H1 (cell line): ENCODE measurements at regions not wholly inside any gene's neighbourhood (a gene's known extent, or its start where the extent isn't known, plus 50 kb on each side); places are given as distances from the start of the nearest gene placed in this dataset.

Source experiments
- CTCF ChIA-PET: fragments of 300-600 bp; sonication (Branson Sonifier 250); formaldehyde crosslinking; loops from one replicate; lab custom pipeline; 2021; ENCODE audit not compliant: partially characterized antibody; lab: Charles Lee
- POLR2A ChIA-PET: fragments of 300-600 bp; sonication (Branson Sonifier 250); formaldehyde crosslinking; loops from one replicate; lab custom pipeline; 2021; ENCODE audit warnings: inconsistent platforms; ENCODE audit not compliant: partially characterized antibody; lab: Charles Lee
- DNase-seq, 2 experiments: peaks; one replicate each; pipeline versions ENCODE4 v3.0.0 to v3.0.0-alpha.2; 2010 to 2022; ENCODE audit warnings: low spot score in 2 of 2, low read depth in 1 of 2, mixed read lengths in 1 of 2
- FAIRE-seq: peaks from 2 replicates; lab custom pipeline; 2011; peaks lifted over from hg19 to GRCh38; lab: Jason Lieb, UNC
- H2AFZ ChIP-seq: 2 replicates; pipeline ENCODE4 v1.8.1; 2012; ENCODE audit warnings: low read length, inconsistent platforms
- H2AK5ac ChIP-seq: 2 replicates; pipeline ENCODE4 v1.6.1; 2013; ENCODE audit warnings: low read depth, low read length
- H2BK120ac ChIP-seq: replicated peaks from 2 replicates; pipeline ENCODE3; 2013; ENCODE audit warnings: low read depth, low read length, inconsistent platforms
- H2BK12ac ChIP-seq: 2 replicates; pipeline ENCODE4 v1.6.1; 2013; ENCODE audit warnings: low read depth, low read length
- H2BK15ac ChIP-seq: 2 replicates; pipeline ENCODE4 v1.6.1; 2013; ENCODE audit warnings: low read length
- H2BK20ac ChIP-seq: 2 replicates; pipeline ENCODE4 v1.6.1; 2013; ENCODE audit warnings: low read length
- H2BK5ac ChIP-seq: 2 replicates; pipeline ENCODE4 v1.6.1; 2013; ENCODE audit warnings: low read depth, low read length
- H3K14ac ChIP-seq: 2 replicates; pipeline ENCODE4 v1.6.1; 2013; ENCODE audit warnings: inconsistent platforms; ENCODE audit not compliant: insufficient read length
- H3K18ac ChIP-seq: 2 replicates; pipeline ENCODE4 v1.6.1; 2013; ENCODE audit warnings: low read length; ENCODE audit errors: extremely low read depth
- H3K23ac ChIP-seq: 2 replicates; pipeline ENCODE4 v1.6.1; 2013; ENCODE audit warnings: inconsistent platforms; ENCODE audit not compliant: insufficient read length
- H3K23me2 ChIP-seq: 2 replicates; pipeline ENCODE4 v1.6.1; 2013; ENCODE audit warnings: low read depth, low read length
- H3K27ac ChIP-seq: 2 replicates; pipeline ENCODE4 v1.6.1; 2011; ENCODE audit warnings: low read depth, low read length, inconsistent platforms
- H3K27me3 ChIP-seq, 4 experiments: replicated peaks in 1 of 4; 1 replicate in 1 of 4; 2 replicates in 3 of 4; pipeline versions ENCODE4 v1.6.1 to v1.8.1; 2011 to 2013; ENCODE audit warnings: low read length in 3 of 4, mild to moderate bottlenecking in 3 of 4, inconsistent platforms in 2 of 4, mixed read lengths in 2 of 4, moderate library complexity in 1 of 4; ENCODE audit not compliant: control insufficient read depth in 3 of 4, insufficient read depth in 3 of 4; ENCODE audit errors: extremely low read depth in 1 of 4
- H3K36me3 ChIP-seq, 4 experiments: 2 replicates each; pipeline versions ENCODE4 v1.6.1 to v1.8.1; 2011 to 2013; ENCODE audit warnings: mild to moderate bottlenecking in 4 of 4, low read length in 3 of 4, moderate library complexity in 2 of 4, control low read depth in 1 of 4, inconsistent platforms in 1 of 4; ENCODE audit not compliant: insufficient read depth in 4 of 4, control insufficient read depth in 2 of 4
- H3K4ac ChIP-seq: replicated peaks from 2 replicates; pipeline ENCODE3; 2013; ENCODE audit warnings: low read length, low read depth, mixed read lengths, inconsistent platforms; ENCODE audit not compliant: insufficient read length
- H3K4me1 ChIP-seq, 4 experiments: replicated peaks in 1 of 4; 1 replicate in 1 of 4; 2 replicates in 3 of 4; pipeline versions ENCODE4 v1.6.1 to v1.8.1; 2011 to 2013; ENCODE audit warnings: low read length in 3 of 4, inconsistent platforms in 2 of 4, mixed read lengths in 1 of 4; ENCODE audit not compliant: insufficient read depth in 4 of 4, control insufficient read depth in 3 of 4
- H3K4me2 ChIP-seq, 2 experiments: 2 replicates each; pipeline versions ENCODE4 v1.6.1 to v1.8.1; 2011 to 2013; ENCODE audit warnings: low read depth in 2 of 2, low read length in 2 of 2, control low read depth in 1 of 2, inconsistent platforms in 1 of 2, mild to moderate bottlenecking in 1 of 2; ENCODE audit not compliant: insufficient read depth in 1 of 2
- H3K4me3 ChIP-seq, 4 experiments: fragments of 200-600, 300-600 bp in 1 of 4; sonication (generic), shearing (Covaris generic), sonication (Bioruptor Twin) in 1 of 4; 2 replicates each; pipeline versions ENCODE4 v1.5.1 to v1.8.1; 2011 to 2016; ENCODE audit warnings: low read length in 4 of 4, low read depth in 3 of 4, control low read depth in 2 of 4, inconsistent platforms in 2 of 4, mild to moderate bottlenecking in 2 of 4, mixed read lengths in 1 of 4, moderate library complexity in 1 of 4; ENCODE audit not compliant: insufficient read depth in 2 of 4; ENCODE audit errors: extremely low read depth in 1 of 4
- H3K56ac ChIP-seq: replicated peaks from 2 replicates; pipeline ENCODE3; 2013; ENCODE audit warnings: low read depth, mild to moderate bottlenecking, mixed read lengths, low read length, inconsistent platforms; ENCODE audit not compliant: insufficient read length
- H3K79me1 ChIP-seq: 2 replicates; pipeline ENCODE4 v1.6.1; 2013; ENCODE audit warnings: low read depth, low read length, control low read depth
- H3K79me2 ChIP-seq, 2 experiments: 2 replicates each; pipeline versions ENCODE4 v1.6.1 to v1.8.1; 2012 to 2013; ENCODE audit warnings: low read length in 2 of 2, mild to moderate bottlenecking in 2 of 2, inconsistent platforms in 1 of 2; ENCODE audit not compliant: insufficient read depth in 2 of 2, control insufficient read depth in 1 of 2
- H3K9ac ChIP-seq, 4 experiments: replicated peaks in 1 of 4; 1 replicate in 1 of 4; 2 replicates in 3 of 4; pipeline versions ENCODE4 v1.6.1 to v1.8.1; 2011 to 2013; ENCODE audit warnings: low read depth in 3 of 4, low read length in 3 of 4, control low read depth in 2 of 4, mild to moderate bottlenecking in 2 of 4, moderate library complexity in 2 of 4, inconsistent platforms in 1 of 4; ENCODE audit errors: extremely low read depth in 1 of 4
- H3K9me3 ChIP-seq, 2 experiments: 2 replicates each; pipeline versions ENCODE4 v1.6.1 to v1.8.1; 2012 to 2013; ENCODE audit warnings: mild to moderate bottlenecking in 2 of 2, moderate library complexity in 2 of 2, control low read depth in 1 of 2, inconsistent platforms in 1 of 2, low read depth in 1 of 2, low read length in 1 of 2, mixed read lengths in 1 of 2; ENCODE audit not compliant: insufficient read depth in 2 of 2
- H4K20me1 ChIP-seq, 2 experiments: replicated peaks in 1 of 2; 2 replicates each; pipeline versions ENCODE3 to v1.8.1; 2011 to 2013; ENCODE audit warnings: inconsistent platforms in 2 of 2, low read length in 2 of 2, mild to moderate bottlenecking in 1 of 2; ENCODE audit not compliant: insufficient read depth in 2 of 2, control insufficient read depth in 1 of 2
- H4K5ac ChIP-seq: 2 replicates; pipeline ENCODE4 v1.6.1; 2013; ENCODE audit warnings: low read length, low read depth, mixed read lengths, inconsistent platforms; ENCODE audit not compliant: insufficient read length
- H4K8ac ChIP-seq: 2 replicates; pipeline ENCODE4 v1.8.0; 2013; ENCODE audit warnings: mild to moderate bottlenecking, moderate library complexity, low read length, inconsistent platforms; ENCODE audit not compliant: insufficient read depth; ENCODE audit errors: extremely low read depth
- H4K91ac ChIP-seq: replicated peaks from 2 replicates; pipeline ENCODE3; 2013; ENCODE audit warnings: low read length, mixed read lengths, inconsistent platforms; ENCODE audit not compliant: insufficient read length
- BACH1 ChIP-seq: IDR thresholded peaks from 2 replicates; pipeline ENCODE4 v1.6.1; 2012; ENCODE audit warnings: low read length, improper control_type of control experiment
- EP300 ChIP-seq, 2 experiments: IDR thresholded peaks; 1 replicate in 1 of 2; 2 replicates in 1 of 2; pipeline ENCODE4 v1.6.1; 2011 to 2012; ENCODE audit warnings: low read depth in 2 of 2, low read length in 2 of 2, mild to moderate bottlenecking in 2 of 2, borderline replicate concordance in 1 of 2, inconsistent platforms in 1 of 2, moderate library complexity in 1 of 2
- GABPA ChIP-seq: IDR thresholded peaks from 2 replicates; pipeline ENCODE4 v1.6.1; 2011; ENCODE audit warnings: mild to moderate bottlenecking, low read length, moderate library complexity, borderline replicate concordance; ENCODE audit not compliant: insufficient read depth
- NRF1 ChIP-seq: IDR thresholded peaks from 2 replicates; pipeline ENCODE4 v1.6.1; 2011; ENCODE audit warnings: mild to moderate bottlenecking, low read depth, low read length, improper control_type of control experiment
- SIX5 ChIP-seq: IDR thresholded peaks from 2 replicates; pipeline ENCODE4 v1.6.1; 2011; ENCODE audit warnings: mild to moderate bottlenecking, low read depth, low read length
- TCF12 ChIP-seq: IDR thresholded peaks from 2 replicates; pipeline ENCODE4 v1.6.1; 2011; ENCODE audit warnings: low read depth, mild to moderate bottlenecking, low read length
- YY1 ChIP-seq: IDR thresholded peaks from 2 replicates; pipeline ENCODE4 v1.6.1; 2011; ENCODE audit warnings: low read depth, mild to moderate bottlenecking, low read length
- WGBS, 2 experiments: shearing (Covaris generic) in 1 of 2; methylation state at CpG; one replicate each; pipeline versions ENCODE4 v1.1.6 to v1.1.7; 2013 to 2015; ENCODE audit warnings: low lambda C conversion rate in 2 of 2, mixed read lengths in 2 of 2, inconsistent platforms in 1 of 2, low coverage in 1 of 2, missing lambda C conversion rate in 1 of 2; ENCODE audit not compliant: insufficient replicate concordance in 2 of 2, insufficient coverage in 1 of 2, insufficient read length in 1 of 2; ENCODE audit errors: extremely low coverage in 1 of 2, missing lambda C conversion rate in 1 of 2; 5-methylcytosine and 5-hydroxymethylcytosine counted together

- POLR2A ChIA-PET = no interaction called here
- CTCF ChIA-PET = interaction anchor here (1.0 kb wide), 1 partner anchor 12 kb away, joined by 3 read pairs; no protein-coding TSS in a partner anchor
- Histone ChIP-seq H3K27ac (no peak overlapping the region), H3K4me2 (no peak overlapping the region), H3K14ac (no peak overlapping the region), H3K4me1 (no peaks in the 10 kb centered on the region), H2BK20ac (no peak overlapping the region), H3K9me3 (no peaks in the 10 kb centered on the region), H2BK5ac (no peak overlapping the region), H2AFZ (no peak overlapping the region), H3K4me3 (no peak overlapping the region), H4K91ac (no peak overlapping the region), H3K4ac (no peak overlapping the region), H3K23ac (no peak overlapping the region), H4K20me1 (no peaks in the 10 kb centered on the region), H3K18ac (no peak overlapping the region), H3K79me2 (no peaks in the 10 kb centered on the region), H2BK15ac (no peak overlapping the region), H2BK120ac (no peak overlapping the region), H3K36me3 (no peaks in the 10 kb centered on the region), H3K27me3 (no peaks in the 10 kb centered on the region), H2BK12ac (no peak overlapping the region), H3K23me2 (no peaks in the 10 kb centered on the region), H3K79me1 (no peaks in the 10 kb centered on the region), H3K9ac (no peak overlapping the region), H4K5ac (no peak overlapping the region), H3K56ac (no peak overlapping the region), H2AK5ac (no peak overlapping the region), H4K8ac (no peak overlapping the region)
- no peak for DNase-seq
- TF ChIP-seq GABPA = no peak
- TF ChIP-seq EP300 (IDR thresholded peaks at IDR 0.05; ENCODE audit: borderline replicate concordance in 1 of 2, low read depth in 2 of 2, low read length in 2 of 2) = no peak
- no peak for TF ChIP-seq BACH1
- no peak for TF ChIP-seq TCF12
- no peak for TF ChIP-seq NRF1
- no peak for TF ChIP-seq YY1
- no peak for TF ChIP-seq SIX5
- FAIRE-seq = no peak
- WGBS, 2 experiments = 88% methylated on average over 3 of the region's 3 CpGs; no CpG with 5 or more reads in 1 of the 2 experiments
These were observed 180.3 kb downstream of the HDGFL1 start for GRCh38 chr6:22749696-22750095.
